PC-3 (cell line): ENCODE measurements at regions not wholly inside any gene's neighbourhood (a gene's known extent, or its start where the extent isn't known, plus 50 kb on each side); places are given as distances from the start of the nearest gene placed in this dataset.

ENCODE experiments used
- ATAC-seq: fragments of 200-7000 bp; cut with Tn5 transposase; 2 replicates; pipeline ENCODE4 v1.9.1; 2020; ENCODE audit warnings: mild to moderate bottlenecking, moderate library complexity
- BruUV-seq: library from RNA; stranded (reverse); fragments of 400-500 nt; replicated peaks from 2 replicates; lab custom pipeline; 2021; lab: Mats Ljungman, UMichigan
- CTCF ChIA-PET: fragments of 300-600 bp; sonication (Branson Sonifier 250); formaldehyde crosslinking; loops from one replicate; lab custom pipeline; 2022; ENCODE audit warnings: antibody characterized with exemption; lab: Charles Lee
- POLR2A ChIA-PET: fragments of 300-600 bp; sonication (Branson Sonifier 250); formaldehyde crosslinking; loops from one replicate; lab custom pipeline; 2022; ENCODE audit warnings: antibody characterized with exemption; ENCODE audit not compliant: unreplicated experiment; lab: Charles Lee
- DNase-seq: peaks from one replicate; pipeline ENCODE4 v3.0.0-alpha.2; 2015
- H2AFZ ChIP-seq: fragments of 300-600 bp; sonication (generic); 2 replicates; pipeline ENCODE4 v1.6.0; 2016; ENCODE audit warnings: antibody characterized with exemption, low read length
- H3F3A ChIP-seq: fragments of 300-600 bp; sonication (generic); one replicate; pipeline ENCODE4 v1.6.0; 2017; ENCODE audit warnings: antibody characterized with exemption, low read length, control low read depth, mild to moderate bottlenecking; ENCODE audit not compliant: unreplicated experiment
- H3K27ac ChIP-seq: fragments of 300-600 bp; sonication (generic); 2 replicates; pipeline ENCODE4 v1.5.1; 2016; ENCODE audit warnings: mild to moderate bottlenecking, low read length
- H3K27me3 ChIP-seq: fragments of 300-600 bp; sonication (generic); 2 replicates; pipeline ENCODE4 v1.6.1; 2016; ENCODE audit warnings: low read length, mixed read lengths
- H3K36me3 ChIP-seq: fragments of 300-600 bp; sonication (generic); 2 replicates; pipeline ENCODE4 v1.6.1; 2016; ENCODE audit warnings: low read depth, mixed run types, low read length, mixed read lengths
- H3K4me1 ChIP-seq: fragments of 300-600 bp; sonication (generic); 2 replicates; pipeline ENCODE4 v1.5.1; 2016; ENCODE audit warnings: low read length; ENCODE audit not compliant: insufficient read depth
- H3K4me2 ChIP-seq: fragments of 300-600 bp; sonication (generic); 2 replicates; pipeline ENCODE4 v1.6.0; 2016; ENCODE audit warnings: low read length
- H3K4me3 ChIP-seq: fragments of 300-600 bp; sonication (generic); 2 replicates; pipeline ENCODE4 v1.5.1; 2016; ENCODE audit warnings: mild to moderate bottlenecking, low read length, mixed read lengths
- H3K79me2 ChIP-seq: fragments of 300-600 bp; sonication (generic); 2 replicates; pipeline ENCODE4 v1.6.1; 2017; ENCODE audit warnings: low read length, mixed read lengths
- H3K9ac ChIP-seq: fragments of 300-600 bp; sonication (generic); 2 replicates; pipeline ENCODE4 v1.6.0; 2016; ENCODE audit warnings: mild to moderate bottlenecking, low read length
- H3K9me2 ChIP-seq: fragments of 300-600 bp; sonication (generic); replicated peaks from 2 replicates; pipeline ENCODE4 v1.6.1; 2016; ENCODE audit warnings: mixed run types, low read length, mixed read lengths
- H3K9me3 ChIP-seq: fragments of 300-600 bp; sonication (generic); 2 replicates; pipeline ENCODE4 v1.6.1; 2016; ENCODE audit warnings: low read length, mixed read lengths
- H4K20me1 ChIP-seq: fragments of 300-600 bp; sonication (generic); 2 replicates; pipeline ENCODE4 v1.6.1; 2016; ENCODE audit warnings: low read length, mixed read lengths
- EZH2 ChIP-seq: fragments of 300-600 bp; sonication (generic); IDR thresholded peaks from one replicate; pipeline ENCODE4 v1.6.1; 2017; ENCODE audit warnings: antibody characterized with exemption, mild to moderate bottlenecking, low read length; ENCODE audit not compliant: unreplicated experiment
- EZH2phosphoT487 ChIP-seq: fragments of 300-600 bp; sonication (generic); IDR thresholded peaks from 2 replicates; pipeline ENCODE4 v1.6.1; 2018; ENCODE audit warnings: mild to moderate bottlenecking, antibody characterized with exemption, low read length, borderline replicate concordance
- intact Hi-C: fragments of 100-400 bp; cut with micrococcal nuclease; formaldehyde crosslinking; loops from 2 replicates; pipeline ENCODE4 v1.9.0; 2023
- TF ChIP-seq, protein P1 (sequence below): fragments of 300-600 bp; sonication (generic); conservative IDR thresholded peaks from 2 replicates; pipeline ENCODE4 v1.5.1; 2017; ENCODE audit warnings: antibody characterized with exemption, low read depth, mild to moderate bottlenecking, low read length

DNA sequence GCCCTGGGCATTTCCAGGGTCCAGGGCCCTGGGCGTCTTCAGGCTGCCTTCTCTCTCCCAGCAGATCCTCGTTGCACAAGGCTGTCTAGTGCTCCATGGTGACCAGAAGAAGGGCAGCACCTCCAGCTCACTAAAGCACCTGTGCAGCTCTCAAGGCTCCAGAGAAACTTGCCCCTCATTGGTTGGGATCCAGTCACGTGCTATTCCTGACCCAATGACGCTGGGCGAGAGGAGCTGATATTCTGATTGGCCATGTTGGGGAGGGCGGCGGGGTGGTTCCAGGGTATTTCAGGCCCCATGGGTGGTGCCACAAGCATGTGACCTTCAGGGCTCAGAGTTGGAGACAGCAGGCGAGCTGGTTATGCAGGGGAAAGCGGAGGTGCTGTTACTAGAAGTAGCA lies 309.1 kb downstream of the TOX3 start:
- no peaks in the 10 kb centered on the region for H3F3A ChIP-seq
- H3K79me2 ChIP-seq: no peaks in the 10 kb centered on the region
- H3K4me2 ChIP-seq: no peak overlapping the region
- ChIA-PET CTCF (no interaction called here), POLR2A (no interaction called here)
- no peaks in the 10 kb centered on the region for H3K27me3 ChIP-seq
- H4K20me1 ChIP-seq: no peaks in the 10 kb centered on the region
- H3K27ac ChIP-seq: no peak overlapping the region
- intact Hi-C loops: no loop called here
- no peaks in the 10 kb centered on the region for H3K4me1 ChIP-seq
- no peak for DNase-seq
- H3K9me2 ChIP-seq: no peaks in the 10 kb centered on the region
- H3K36me3 ChIP-seq: no peaks in the 10 kb centered on the region
- H3K4me3 ChIP-seq: no peak overlapping the region
- no peaks in the 10 kb centered on the region for H3K9me3 ChIP-seq
- no TSS peak for BruUV-seq
- ATAC-seq: no peak
- no peak for TF ChIP-seq EZH2phosphoT487
- no peak for TF ChIP-seq EZH2
- TF ChIP-seq, protein P1, sequence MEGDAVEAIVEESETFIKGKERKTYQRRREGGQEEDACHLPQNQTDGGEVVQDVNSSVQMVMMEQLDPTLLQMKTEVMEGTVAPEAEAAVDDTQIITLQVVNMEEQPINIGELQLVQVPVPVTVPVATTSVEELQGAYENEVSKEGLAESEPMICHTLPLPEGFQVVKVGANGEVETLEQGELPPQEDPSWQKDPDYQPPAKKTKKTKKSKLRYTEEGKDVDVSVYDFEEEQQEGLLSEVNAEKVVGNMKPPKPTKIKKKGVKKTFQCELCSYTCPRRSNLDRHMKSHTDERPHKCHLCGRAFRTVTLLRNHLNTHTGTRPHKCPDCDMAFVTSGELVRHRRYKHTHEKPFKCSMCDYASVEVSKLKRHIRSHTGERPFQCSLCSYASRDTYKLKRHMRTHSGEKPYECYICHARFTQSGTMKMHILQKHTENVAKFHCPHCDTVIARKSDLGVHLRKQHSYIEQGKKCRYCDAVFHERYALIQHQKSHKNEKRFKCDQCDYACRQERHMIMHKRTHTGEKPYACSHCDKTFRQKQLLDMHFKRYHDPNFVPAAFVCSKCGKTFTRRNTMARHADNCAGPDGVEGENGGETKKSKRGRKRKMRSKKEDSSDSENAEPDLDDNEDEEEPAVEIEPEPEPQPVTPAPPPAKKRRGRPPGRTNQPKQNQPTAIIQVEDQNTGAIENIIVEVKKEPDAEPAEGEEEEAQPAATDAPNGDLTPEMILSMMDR: no peak
- H3K9ac ChIP-seq: no peak overlapping the region
- H2AFZ ChIP-seq: no peak overlapping the region

DNA sequence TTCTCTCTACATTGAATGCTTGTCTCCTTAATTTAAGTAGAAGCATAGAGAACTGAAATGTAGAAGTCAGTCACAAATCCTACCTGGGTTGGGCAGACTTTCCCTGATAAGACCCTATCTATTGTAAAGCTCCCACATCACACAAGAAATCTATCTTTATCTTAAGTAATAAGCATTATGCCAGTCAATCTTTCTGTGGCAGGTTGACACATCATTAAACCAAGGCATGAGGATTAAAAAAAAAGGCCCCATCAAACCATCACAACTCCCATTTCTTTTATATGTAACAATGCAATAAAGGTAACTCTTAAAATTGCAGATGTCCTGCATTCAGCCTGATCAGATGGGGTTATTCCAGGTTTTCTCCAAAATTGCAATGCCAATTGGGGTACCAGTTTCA lies 311.8 kb downstream of the TOX3 start:
- no peak overlapping the region for H3K9ac ChIP-seq
- no peaks in the 10 kb centered on the region for H3K27me3 ChIP-seq
- no peaks in the 10 kb centered on the region for H3K9me3 ChIP-seq
- no peak overlapping the region for H2AFZ ChIP-seq
- H3K4me2 ChIP-seq: no peak overlapping the region
- no peaks in the 10 kb centered on the region for H3K4me1 ChIP-seq
- no peak for ATAC-seq
- no peak overlapping the region for H3K27ac ChIP-seq
- no peaks in the 10 kb centered on the region for H3F3A ChIP-seq
- no peaks in the 10 kb centered on the region for H3K36me3 ChIP-seq
- ChIA-PET CTCF (no interaction called here), POLR2A (no interaction called here)
- intact Hi-C loops: no loop called here
- no peaks in the 10 kb centered on the region for H4K20me1 ChIP-seq
- H3K9me2 ChIP-seq: no peaks in the 10 kb centered on the region
- H3K4me3 ChIP-seq: no peak overlapping the region
- no peaks in the 10 kb centered on the region for H3K79me2 ChIP-seq
- TF ChIP-seq EZH2: no peak
- no peak for TF ChIP-seq EZH2phosphoT487
- TF ChIP-seq, protein P1: no peak
- no TSS peak for BruUV-seq
- no peak for DNase-seq

DNA sequence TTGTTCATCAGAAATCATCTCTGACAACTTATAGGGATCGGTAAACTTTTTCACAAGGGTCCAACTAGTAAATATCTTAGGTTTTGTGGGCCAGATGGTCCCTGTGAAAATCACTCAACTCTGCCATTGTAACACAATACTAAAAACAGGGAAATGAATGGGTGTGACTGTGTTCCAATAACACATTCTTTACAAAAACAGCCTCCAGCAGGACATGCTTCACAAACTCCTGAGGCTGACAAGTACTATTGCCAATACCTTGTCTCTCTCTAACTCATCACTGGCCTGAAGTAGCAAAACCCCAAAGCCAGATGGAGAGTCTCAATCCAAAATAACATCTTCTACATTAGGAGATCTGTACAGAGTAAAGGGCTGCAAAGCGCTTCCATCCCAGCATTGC lies 312.3 kb downstream of the TOX3 start:
- Histone ChIP-seq H3K36me3 (no peaks in the 10 kb centered on the region), H3K79me2 (no peaks in the 10 kb centered on the region), H3K9me2 (no peaks in the 10 kb centered on the region), H3K4me2 (no peak overlapping the region), H4K20me1 (no peaks in the 10 kb centered on the region), H3K27ac (no peak overlapping the region), H3K4me1 (no peaks in the 10 kb centered on the region), H3F3A (no peaks in the 10 kb centered on the region), H3K9ac (no peak overlapping the region), H3K4me3 (no peak overlapping the region), H2AFZ (no peak overlapping the region), H3K27me3 (no peaks in the 10 kb centered on the region), H3K9me3 (no peaks in the 10 kb centered on the region)
- CTCF ChIA-PET: no interaction called here
- no peak for TF ChIP-seq EZH2
- no peak for TF ChIP-seq EZH2phosphoT487
- TF ChIP-seq, protein P1: no peak
- BruUV-seq: no TSS peak
- DNase-seq: no peak
- POLR2A ChIA-PET: no interaction called here
- ATAC-seq: no peak
- intact Hi-C loops: no loop called here
